ENCODE measurements at regions not wholly inside any gene's neighbourhood (a gene's known extent, or its start where the extent isn't known, plus 50 kb on each side); places are given as distances from the start of the nearest gene placed in this dataset.

DNA sequence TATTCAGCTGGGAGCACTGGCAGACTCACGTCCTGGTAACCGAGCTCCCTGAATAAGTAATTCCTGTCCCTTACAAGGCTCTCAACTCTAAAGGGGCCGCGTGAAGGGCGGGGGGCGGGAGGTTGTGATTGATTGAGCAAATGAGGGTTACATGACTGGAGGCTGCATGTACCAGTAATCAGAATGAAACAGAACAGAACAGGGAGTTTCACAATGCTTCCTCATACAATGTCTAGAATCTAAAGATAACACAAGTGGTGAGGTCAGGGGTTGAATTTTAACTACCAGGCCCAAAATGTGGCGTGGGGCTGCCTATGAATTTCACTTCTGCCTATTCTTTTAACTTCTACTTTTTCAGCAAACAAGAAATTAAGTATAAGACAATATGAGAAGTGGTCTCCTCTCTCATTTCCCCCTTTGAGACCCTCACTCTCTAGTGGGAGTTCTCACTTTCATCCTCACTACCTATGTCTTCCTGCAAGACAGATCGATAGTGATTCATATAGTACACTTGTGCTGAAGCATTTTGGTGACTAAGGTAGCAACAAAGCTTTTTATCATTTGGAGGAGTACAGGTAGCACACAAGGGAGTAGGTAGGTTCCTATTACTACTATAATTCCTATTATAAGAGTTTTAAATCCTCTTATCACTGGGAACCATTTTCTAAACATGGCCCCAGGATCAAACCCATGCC, 239.8 kb downstream of the KTN1 start:
- Mint-ChIP-seq H3K4me1 (ENCODE audit: low read depth, unreplicated experiment) (no peaks in the 10 kb centered on the region), H3K27ac (ENCODE audit: unreplicated experiment) (no peak overlapping the region), H3K9me3 (ENCODE audit: unreplicated experiment) (peaks cover 49% of the 10 kb centered on the region), H3K4me3 (ENCODE audit: unreplicated experiment) (no peak overlapping the region), H3K27me3 (ENCODE audit: insufficient read depth, unreplicated experiment) (no peaks in the 10 kb centered on the region), H3K36me3 (ENCODE audit: insufficient read depth, unreplicated experiment) (no peaks in the 10 kb centered on the region)
- Histone ChIP-seq H3K4me3 (ENCODE audit: low read depth, low read length) (no peak overlapping the region), H3K36me3 (ENCODE audit: control insufficient read depth, insufficient read depth, low read length) (no peaks in the 10 kb centered on the region), H3K9me3 (peaks cover 8% of the 10 kb centered on the region; the same call in 1 of the 2 replicates), H3K27me3 (replicated peaks; ENCODE audit: control insufficient read depth, insufficient read depth, low read length) (no peaks in the 10 kb centered on the region), H3K4me1 (no peaks in the 10 kb centered on the region)
- BruUV-seq (replicated peaks): no TSS peak
- ChIA-PET CTCF (no interaction called here), POLR2A (no interaction called here)
- intact Hi-C loops (cut with micrococcal nuclease; ENCODE audit: unreplicated experiment): no loop called here
- no peak for DNase-seq
- TF ChIP-seq, protein P1, sequence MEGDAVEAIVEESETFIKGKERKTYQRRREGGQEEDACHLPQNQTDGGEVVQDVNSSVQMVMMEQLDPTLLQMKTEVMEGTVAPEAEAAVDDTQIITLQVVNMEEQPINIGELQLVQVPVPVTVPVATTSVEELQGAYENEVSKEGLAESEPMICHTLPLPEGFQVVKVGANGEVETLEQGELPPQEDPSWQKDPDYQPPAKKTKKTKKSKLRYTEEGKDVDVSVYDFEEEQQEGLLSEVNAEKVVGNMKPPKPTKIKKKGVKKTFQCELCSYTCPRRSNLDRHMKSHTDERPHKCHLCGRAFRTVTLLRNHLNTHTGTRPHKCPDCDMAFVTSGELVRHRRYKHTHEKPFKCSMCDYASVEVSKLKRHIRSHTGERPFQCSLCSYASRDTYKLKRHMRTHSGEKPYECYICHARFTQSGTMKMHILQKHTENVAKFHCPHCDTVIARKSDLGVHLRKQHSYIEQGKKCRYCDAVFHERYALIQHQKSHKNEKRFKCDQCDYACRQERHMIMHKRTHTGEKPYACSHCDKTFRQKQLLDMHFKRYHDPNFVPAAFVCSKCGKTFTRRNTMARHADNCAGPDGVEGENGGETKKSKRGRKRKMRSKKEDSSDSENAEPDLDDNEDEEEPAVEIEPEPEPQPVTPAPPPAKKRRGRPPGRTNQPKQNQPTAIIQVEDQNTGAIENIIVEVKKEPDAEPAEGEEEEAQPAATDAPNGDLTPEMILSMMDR (IDR thresholded peaks at IDR 0.05; ENCODE audit: insufficient read depth in 1 of 2, low read depth in 1 of 2, low read length in 1 of 2, severe bottlenecking in 1 of 2, unreplicated experiment in 1 of 2): no peak

DNA sequence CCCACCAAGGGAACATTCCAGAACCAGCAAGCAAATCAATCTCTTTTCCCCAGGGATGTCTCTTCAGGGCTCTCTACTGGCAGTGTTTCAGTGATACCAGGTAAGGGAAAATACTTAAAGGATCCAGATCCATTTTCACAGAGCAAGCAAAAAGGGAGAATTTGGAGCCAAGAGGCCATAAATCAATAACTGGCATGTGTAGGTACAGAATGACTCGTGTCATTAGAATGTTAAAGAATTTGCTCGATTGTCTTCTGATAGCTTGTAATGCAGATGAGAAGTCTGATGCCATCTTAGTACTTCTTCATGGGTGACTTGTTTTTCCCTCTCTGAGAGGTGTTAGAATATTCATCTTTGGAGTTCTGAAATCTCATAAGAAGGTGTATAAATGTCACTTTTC, 242.9 kb downstream of the KTN1 start:
- H3K27ac Mint-ChIP-seq (ENCODE audit: unreplicated experiment): no peak overlapping the region
- ChIA-PET CTCF (no interaction called here), POLR2A (no interaction called here)
- peaks cover 36% of the 10 kb centered on the region for H3K9me3 Mint-ChIP-seq (ENCODE audit: unreplicated experiment)
- no peaks in the 10 kb centered on the region for H3K4me1 Mint-ChIP-seq (ENCODE audit: low read depth, unreplicated experiment)
- H3K4me1 ChIP-seq: no peaks in the 10 kb centered on the region
- intact Hi-C loops (cut with micrococcal nuclease; ENCODE audit: unreplicated experiment): no loop called here
- TF ChIP-seq, protein P1 (IDR thresholded peaks at IDR 0.05; ENCODE audit: insufficient read depth in 1 of 2, low read depth in 1 of 2, low read length in 1 of 2, severe bottlenecking in 1 of 2, unreplicated experiment in 1 of 2): no peak
- H3K4me3 ChIP-seq (ENCODE audit: low read depth, low read length): no peak overlapping the region
- no peaks in the 10 kb centered on the region for H3K27me3 ChIP-seq (replicated peaks; ENCODE audit: control insufficient read depth, insufficient read depth, low read length)
- no peaks in the 10 kb centered on the region for H3K27me3 Mint-ChIP-seq (ENCODE audit: insufficient read depth, unreplicated experiment)
- DNase-seq: no peak
- no TSS peak for BruUV-seq (replicated peaks)
- H3K4me3 Mint-ChIP-seq (ENCODE audit: unreplicated experiment): no peak overlapping the region
- H3K36me3 Mint-ChIP-seq (ENCODE audit: insufficient read depth, unreplicated experiment): no peaks in the 10 kb centered on the region
- H3K9me3 ChIP-seq: peaks cover 8% of the 10 kb centered on the region; the same call in 1 of the 2 replicates
- H3K36me3 ChIP-seq (ENCODE audit: control insufficient read depth, insufficient read depth, low read length): no peaks in the 10 kb centered on the region

DNA sequence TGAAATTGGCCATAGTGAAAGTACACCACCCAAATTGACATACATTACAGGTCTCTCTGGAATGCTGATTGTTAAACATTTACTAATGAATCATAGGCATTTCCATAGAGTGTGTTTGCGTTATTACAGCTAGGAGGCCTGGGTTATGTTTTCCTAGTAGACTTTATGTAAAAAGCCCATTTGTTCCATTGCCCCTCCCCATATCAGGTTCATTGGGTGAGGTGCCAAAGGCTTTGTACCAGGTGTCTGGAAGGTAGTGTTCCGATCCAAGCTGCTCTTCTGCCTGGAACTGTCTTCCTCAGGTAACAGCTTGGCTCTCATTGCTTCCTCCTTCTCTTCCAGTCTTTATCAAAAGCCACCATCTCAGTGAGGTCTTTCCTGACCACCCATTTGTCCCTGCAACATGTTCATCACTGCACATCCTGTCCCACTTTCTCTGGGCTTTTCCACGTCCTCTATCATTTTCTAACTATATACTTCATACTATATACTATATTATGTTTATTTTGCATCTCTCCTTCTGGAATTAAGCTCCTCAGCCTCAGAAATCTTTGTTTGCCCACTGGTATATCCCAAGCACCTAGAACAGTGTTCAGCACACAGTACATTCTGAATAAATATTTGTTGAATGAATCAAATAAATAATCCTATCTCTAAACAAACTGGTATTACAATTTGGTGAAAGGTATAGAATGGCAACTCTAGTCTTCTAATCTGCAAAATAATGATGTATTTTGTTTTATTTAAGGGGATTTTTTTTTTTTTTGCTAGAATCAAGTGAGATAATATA, 252.3 kb downstream of the KTN1 start:
- Mint-ChIP-seq H3K36me3 (ENCODE audit: insufficient read depth, unreplicated experiment) (no peaks in the 10 kb centered on the region), H3K27ac (ENCODE audit: unreplicated experiment) (peak overlapping the region; percentile 85), H3K4me1 (ENCODE audit: low read depth, unreplicated experiment) (peaks cover 17% of the 10 kb centered on the region), H3K4me3 (ENCODE audit: unreplicated experiment) (peak overlapping the region; percentile 10), H3K27me3 (ENCODE audit: insufficient read depth, unreplicated experiment) (no peaks in the 10 kb centered on the region), H3K9me3 (ENCODE audit: unreplicated experiment) (no peaks in the 10 kb centered on the region)
- Histone ChIP-seq H3K27me3 (replicated peaks; ENCODE audit: control insufficient read depth, insufficient read depth, low read length) (no peaks in the 10 kb centered on the region), H3K9me3 (no peaks in the 10 kb centered on the region), H3K4me1 (peaks cover 25% of the 10 kb centered on the region), H3K4me3 (ENCODE audit: low read depth, low read length) (no peak overlapping the region), H3K36me3 (ENCODE audit: control insufficient read depth, insufficient read depth, low read length) (no peaks in the 10 kb centered on the region)
- TF ChIP-seq, protein P1 (IDR thresholded peaks at IDR 0.05; ENCODE audit: insufficient read depth in 1 of 2, low read depth in 1 of 2, low read length in 1 of 2, severe bottlenecking in 1 of 2, unreplicated experiment in 1 of 2): no peak
- DNase-seq: peak; percentile 39 to 61
- ChIA-PET POLR2A (no interaction called here), CTCF (no interaction called here)
- intact Hi-C loops (cut with micrococcal nuclease; ENCODE audit: unreplicated experiment): no loop called here
- TSS peak; percentile 96 for BruUV-seq (replicated peaks)
